PC-3 (cell line): ENCODE measurements at regions not wholly inside any gene's neighbourhood (a gene's known extent, or its start where the extent isn't known, plus 50 kb on each side); places are given as distances from the start of the nearest gene placed in this dataset.

ENCODE experiments used
- CTCF ChIP-seq: fragments of 300-600 bp; sonication (generic); conservative IDR thresholded peaks from 2 replicates; pipeline ENCODE4 v1.5.1; 2017; ENCODE audit warnings: antibody characterized with exemption, low read depth, mild to moderate bottlenecking, low read length
- EZH2 ChIP-seq: fragments of 300-600 bp; sonication (generic); IDR thresholded peaks from one replicate; pipeline ENCODE4 v1.6.1; 2017; ENCODE audit warnings: antibody characterized with exemption, mild to moderate bottlenecking, low read length; ENCODE audit not compliant: unreplicated experiment
- EZH2phosphoT487 ChIP-seq: fragments of 300-600 bp; sonication (generic); IDR thresholded peaks from 2 replicates; pipeline ENCODE4 v1.6.1; 2018; ENCODE audit warnings: mild to moderate bottlenecking, antibody characterized with exemption, low read length, borderline replicate concordance

- TF ChIP-seq CTCF (no peak), EZH2 (no peak), EZH2phosphoT487 (no peak)
Measured at GRCh38 chr5:91875196-91875779, 492.2 kb upstream of the ARRDC3 start.
